Endometrial microvascular endothelial cells (primary cell): ENCODE measurements at regions not wholly inside any gene's neighbourhood (a gene's known extent, or its start where the extent isn't known, plus 50 kb on each side); places are given as distances from the start of the nearest gene placed in this dataset.
"Not testable (repeated sequence)": the region's sequence is repeated elsewhere in the genome, so short reads cannot be mapped to it uniquely, and the experiment has no call there.

ENCODE experiments used
- in situ Hi-C: cut with HindIII; loops from 2 replicates; pipeline ENCODE4 v1.10.0; 2017; ENCODE audit warnings: low sequenced_read_pairs, low pct_unique_long_range_greater_than_20kb; ENCODE audit errors: inconsistent ontology term

DNA sequence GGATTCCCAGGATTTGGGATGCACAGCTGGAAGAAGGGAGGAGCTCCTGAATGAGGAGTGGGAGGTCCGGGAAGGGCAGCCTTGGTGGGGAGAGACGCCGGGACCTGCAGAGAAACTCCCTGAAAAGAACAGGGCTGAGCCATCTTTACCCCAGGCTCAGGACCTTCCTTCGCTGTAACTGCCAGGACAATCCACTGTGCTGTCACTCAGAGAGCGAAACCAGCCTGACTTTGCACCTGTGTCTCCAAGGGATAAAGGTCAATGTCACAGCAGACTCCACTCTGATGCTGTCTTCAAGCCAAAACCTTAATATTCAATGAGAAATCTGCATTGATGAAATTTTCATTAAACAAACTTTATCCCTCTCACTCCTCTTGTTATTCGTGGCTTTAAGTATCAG is 235.4 kb upstream of the SULF2 start:
- in situ Hi-C loops, result not testable (repeated sequence)

DNA sequence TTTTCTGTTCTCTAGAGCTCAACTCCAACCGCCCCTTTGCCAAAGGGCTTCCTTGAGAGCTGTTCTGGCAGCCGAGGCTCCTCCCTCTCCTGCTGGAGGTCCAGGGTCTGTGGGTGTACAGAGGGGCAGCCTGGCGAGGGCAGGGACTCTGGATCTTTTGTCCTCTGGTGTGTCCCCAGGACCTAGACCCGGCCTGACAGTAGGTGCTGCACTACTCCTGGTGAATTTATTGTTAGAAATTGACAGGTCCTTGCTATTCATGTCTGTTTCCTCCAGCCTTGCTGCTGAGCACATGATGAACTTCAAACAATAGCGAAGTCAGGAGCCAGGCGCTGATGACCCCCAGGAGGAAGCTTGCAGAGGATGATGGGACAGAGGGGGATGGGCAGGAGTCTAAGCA is 234.7 kb upstream of the SULF2 start:
- in situ Hi-C loops, result no loop called here

GRCh38 chr20:48019496-48019895 is 234.2 kb upstream of the SULF2 start:
- in situ Hi-C loops, result no loop called here

GRCh38 chr20:48018851-48019250 is 233.6 kb upstream of the SULF2 start:
- in situ Hi-C loops, result not testable (repeated sequence)

- in situ Hi-C loops, result no loop called here
Observed at GRCh38 chr20:48017992-48018391, 232.7 kb upstream of the SULF2 start.

GRCh38 chr20:48017509-48017908 is 232.2 kb upstream of the SULF2 start:
- in situ Hi-C loops, result no loop called here

- in situ Hi-C loops, result no loop called here
Observed at GRCh38 chr20:48015943-48016723, 230.9 kb upstream of the SULF2 start.

- in situ Hi-C loops, result no loop called here
Observed at GRCh38 chr20:48015141-48015910, 230.0 kb upstream of the SULF2 start.

GRCh38 chr20:48012401-48012974 is 227.2 kb upstream of the SULF2 start:
- in situ Hi-C loops, result no loop called here

DNA sequence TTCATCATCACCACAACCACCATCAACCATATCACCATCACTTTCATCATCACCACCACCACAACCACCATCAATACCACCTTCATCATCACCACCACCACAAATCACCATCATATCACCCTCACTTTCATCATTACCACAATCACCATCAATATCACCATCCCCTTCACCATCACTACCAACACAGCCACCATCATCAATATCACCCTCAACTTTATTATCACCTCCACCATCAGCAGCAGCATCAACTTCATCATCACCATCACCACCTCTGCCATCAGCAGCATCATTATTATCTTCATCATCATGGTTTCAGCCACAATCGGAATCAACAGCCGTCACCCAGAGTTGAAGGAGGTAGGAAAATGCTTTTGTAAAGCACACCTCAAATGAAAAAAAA is 225.7 kb upstream of the SULF2 start:
- in situ Hi-C loops, result no loop called here

DNA sequence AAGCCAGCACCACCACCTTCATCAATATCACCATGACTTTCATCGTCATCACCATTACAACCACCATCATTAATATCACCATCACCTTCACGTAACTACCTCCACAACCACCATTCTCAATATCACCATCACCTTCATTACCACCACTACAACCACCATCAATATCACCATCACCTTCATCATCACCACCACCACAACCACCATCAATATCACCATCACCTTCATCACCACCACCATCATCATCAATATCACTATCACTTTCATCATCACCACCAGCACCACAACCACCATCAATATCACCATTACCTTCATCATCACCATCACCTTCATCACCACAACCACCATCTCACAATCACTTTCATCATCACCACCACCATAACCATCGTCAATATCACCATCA is 225.3 kb upstream of the SULF2 start:
- in situ Hi-C loops, result no loop called here

DNA sequence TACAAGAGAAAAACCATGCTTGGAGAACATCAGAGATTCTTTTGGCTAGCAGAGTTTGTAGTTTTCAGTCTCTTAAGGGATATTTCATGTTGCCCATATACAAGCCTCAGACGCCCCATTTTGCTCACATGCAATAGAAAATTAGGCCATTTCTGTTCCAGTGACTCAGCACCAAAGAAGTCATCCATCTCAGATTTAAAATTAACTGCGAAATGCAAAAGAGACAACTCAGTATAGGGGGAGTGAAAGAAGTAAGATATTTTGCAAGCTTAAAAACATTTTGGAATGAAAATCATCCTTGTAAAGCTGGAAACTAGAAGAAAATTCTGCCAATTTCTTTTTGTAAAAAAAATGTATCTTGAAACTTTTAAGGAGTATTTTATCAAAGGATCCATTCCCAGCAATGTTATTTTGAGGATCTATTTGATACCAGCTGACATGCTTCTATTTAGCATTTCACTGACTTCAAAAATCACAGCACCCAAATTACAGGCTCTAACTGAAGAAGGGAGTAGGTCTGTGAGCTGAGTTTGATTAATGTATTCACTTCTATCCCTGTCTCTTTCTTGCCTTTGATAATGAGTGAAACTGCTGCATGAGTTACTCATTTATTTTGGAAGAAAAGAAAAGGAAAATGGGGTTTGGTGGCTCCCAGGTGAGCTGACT is 223.7 kb upstream of the SULF2 start:
- in situ Hi-C loops, result no loop called here

DNA sequence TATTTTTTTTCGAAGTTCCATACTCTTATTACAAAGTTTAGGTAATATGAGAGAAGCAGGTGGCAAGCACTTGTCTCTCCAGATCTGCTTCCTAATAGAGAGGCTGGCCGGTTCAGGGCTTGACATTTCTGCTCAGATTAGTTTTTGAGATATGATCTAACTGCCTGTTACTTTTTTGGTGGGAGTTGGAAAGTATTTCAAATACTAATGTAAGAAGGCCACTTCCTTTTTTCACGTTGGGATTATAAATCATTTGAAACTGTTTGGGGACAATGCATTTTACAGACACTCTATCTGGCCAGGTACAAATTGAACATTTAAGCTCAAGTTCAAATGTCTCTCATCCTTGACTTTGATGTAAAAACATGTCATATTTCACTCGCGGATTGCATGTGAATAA is 222.1 kb upstream of the SULF2 start:
- in situ Hi-C loops, result no loop called here

DNA sequence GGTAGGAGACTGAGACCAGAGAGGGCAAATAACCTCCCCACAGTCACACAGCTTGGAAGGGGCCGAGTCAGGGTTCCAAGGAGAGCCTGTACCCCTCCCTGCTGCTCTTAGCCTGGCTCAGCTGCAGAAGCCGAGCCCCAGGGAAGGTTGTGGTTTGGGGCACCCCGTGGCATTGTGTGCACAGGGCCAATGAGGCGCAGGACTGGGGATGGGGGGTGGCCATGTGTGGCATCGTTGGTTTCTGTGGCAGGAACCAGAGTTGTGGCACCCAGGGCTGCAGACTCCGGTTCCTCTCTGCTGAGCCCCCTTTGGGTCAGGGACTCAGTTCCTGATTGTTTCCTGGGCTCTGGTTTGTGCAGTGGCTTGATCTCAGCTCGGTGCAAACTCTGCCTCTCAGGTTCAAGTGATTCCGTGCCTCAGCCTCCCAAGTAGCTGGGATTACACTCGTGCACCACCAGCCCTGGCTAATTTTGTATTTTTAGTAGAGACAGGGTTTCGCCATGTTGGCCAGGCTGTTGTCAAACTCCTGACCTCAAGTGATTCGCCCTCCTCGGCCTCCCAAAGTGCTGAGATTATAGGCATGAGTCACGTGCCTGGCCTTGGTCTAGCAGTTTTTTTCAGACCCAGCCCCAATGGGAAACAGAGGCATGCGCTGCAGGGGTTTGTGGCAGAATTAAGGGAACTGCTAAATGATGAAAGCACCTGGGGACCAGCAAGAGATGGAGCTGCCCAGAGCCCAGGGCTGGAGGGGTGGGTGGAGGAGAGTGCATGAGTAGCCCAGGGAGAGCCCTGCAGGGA is 221.0 kb upstream of the SULF2 start:
- in situ Hi-C loops, result no loop called here

GRCh38 chr20:48003021-48003420 is 217.7 kb upstream of the SULF2 start:
- in situ Hi-C loops, result no loop called here

- in situ Hi-C loops, result no loop called here
Observed at GRCh38 chr20:48002517-48002970, 217.3 kb upstream of the SULF2 start.

DNA sequence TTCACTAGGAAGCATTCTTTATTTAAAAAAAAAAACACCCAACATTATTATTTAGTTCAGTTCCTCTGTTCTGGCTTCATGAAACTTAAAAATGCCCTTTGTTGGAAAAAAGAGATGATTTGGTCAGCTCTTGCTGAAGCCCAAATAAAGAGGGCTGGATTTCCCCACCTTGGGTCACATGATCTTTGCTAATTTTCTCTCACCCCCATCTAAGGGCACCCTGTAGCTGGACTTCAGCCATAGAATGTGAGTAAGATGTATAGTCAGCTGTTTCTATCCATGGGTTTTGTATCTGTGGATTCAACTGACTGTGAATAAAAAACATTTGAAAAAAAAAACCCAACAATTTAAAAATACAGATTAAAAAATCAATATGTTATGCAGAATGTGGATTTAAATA is 213.9 kb upstream of the SULF2 start:
- in situ Hi-C loops, result no loop called here

DNA sequence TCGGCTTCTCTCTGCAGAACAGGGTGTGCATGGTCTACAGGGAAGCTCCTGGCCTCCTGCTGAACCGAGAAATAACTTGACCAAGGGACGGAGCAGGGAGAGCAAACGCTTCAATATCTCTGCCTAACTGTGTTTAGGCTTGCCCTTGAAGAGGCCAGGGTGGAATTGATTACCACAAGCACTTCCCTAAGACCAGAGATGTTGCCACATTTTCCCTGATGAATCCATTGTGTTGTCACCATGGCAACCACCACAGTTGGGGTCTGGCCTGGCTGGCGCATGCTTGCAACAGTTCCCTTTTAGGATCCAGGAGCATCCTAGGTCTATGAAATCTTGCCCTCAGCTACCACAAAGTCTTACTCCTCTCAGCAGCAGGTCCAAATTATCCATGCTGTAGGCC is 213.5 kb upstream of the SULF2 start:
- in situ Hi-C loops, result no loop called here

DNA sequence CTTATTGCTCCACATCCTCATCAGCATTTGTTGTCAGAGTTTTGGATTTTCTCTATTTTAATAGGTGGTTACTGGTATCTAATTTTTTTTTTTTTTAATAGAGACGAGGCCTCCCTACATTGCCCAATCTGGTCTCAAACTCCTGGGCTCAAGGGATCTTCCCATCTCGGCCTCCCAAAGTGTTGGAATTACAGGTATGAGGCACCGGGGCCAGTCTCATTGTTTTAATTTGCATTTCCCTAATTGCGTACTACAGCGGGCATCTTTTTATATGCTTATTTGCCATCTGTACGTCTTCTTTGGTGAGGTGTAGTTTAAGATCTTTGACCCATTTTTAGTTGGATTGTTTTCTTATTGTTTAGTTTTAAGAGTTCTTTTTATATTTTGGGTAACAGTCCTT is 210.4 kb upstream of the SULF2 start:
- in situ Hi-C loops, result no loop called here
